HUES48 (cell line): ENCODE measurements at regions not wholly inside any gene's neighbourhood (a gene's known extent, or its start where the extent isn't known, plus 50 kb on each side); places are given as distances from the start of the nearest gene placed in this dataset.

Experiments used
- H3K27ac ChIP-seq: one replicate; pipeline ENCODE4 v1.7.0; 2013; ENCODE audit warnings: low read depth, low read length, inconsistent platforms
- H3K27me3 ChIP-seq: 2 replicates; pipeline ENCODE4 v1.6.1; 2013; ENCODE audit warnings: mild to moderate bottlenecking, low read length; ENCODE audit not compliant: control insufficient read depth, insufficient read depth
- H3K36me3 ChIP-seq: 2 replicates; pipeline ENCODE4 v1.6.1; 2013; ENCODE audit warnings: low read length; ENCODE audit not compliant: control insufficient read depth, insufficient read depth
- H3K4me1 ChIP-seq: 2 replicates; pipeline ENCODE4 v1.6.1; 2013; ENCODE audit warnings: mild to moderate bottlenecking, low read length; ENCODE audit not compliant: control insufficient read depth, insufficient read depth
- H3K4me3 ChIP-seq: 2 replicates; pipeline ENCODE4 v1.5.1; 2013; ENCODE audit warnings: mild to moderate bottlenecking, low read depth, low read length
- H3K9ac ChIP-seq: 2 replicates; pipeline ENCODE4 v1.6.1; 2013; ENCODE audit warnings: mild to moderate bottlenecking, low read depth, low read length, moderate library complexity
- H3K9me3 ChIP-seq: 2 replicates; pipeline ENCODE4 v1.6.1; 2013; ENCODE audit warnings: low read length; ENCODE audit not compliant: control insufficient read depth, insufficient read depth

GRCh38 chr16:73549984-73550631 lies 502.2 kb upstream of the ZFHX3 start:
- H3K36me3 ChIP-seq: no peaks in the 10 kb centered on the region
- no peak overlapping the region for H3K9ac ChIP-seq
- no peaks in the 10 kb centered on the region for H3K9me3 ChIP-seq
- peaks cover 36% of the 10 kb centered on the region for H3K4me1 ChIP-seq
- no peak overlapping the region for H3K4me3 ChIP-seq
- H3K27me3 ChIP-seq: no peaks in the 10 kb centered on the region
- no peak overlapping the region for H3K27ac ChIP-seq

- Histone ChIP-seq H3K9me3 (no peaks in the 10 kb centered on the region), H3K4me1 (peaks cover 55% of the 10 kb centered on the region), H3K9ac (no peak overlapping the region), H3K36me3 (no peaks in the 10 kb centered on the region), H3K27me3 (no peaks in the 10 kb centered on the region), H3K4me3 (no peak overlapping the region), H3K27ac (no peak overlapping the region)
Observed at GRCh38 chr16:73547552-73548403, 499.9 kb upstream of the ZFHX3 start.

GRCh38 chr16:73546341-73546845 lies 498.5 kb upstream of the ZFHX3 start:
- Histone ChIP-seq H3K9me3 (no peaks in the 10 kb centered on the region), H3K4me1 (peaks cover 55% of the 10 kb centered on the region), H3K9ac (no peak overlapping the region), H3K36me3 (no peaks in the 10 kb centered on the region), H3K4me3 (no peak overlapping the region), H3K27me3 (no peaks in the 10 kb centered on the region), H3K27ac (no peak overlapping the region)

GRCh38 chr16:73545755-73546154 lies 497.8 kb upstream of the ZFHX3 start:
- H3K27me3 ChIP-seq: no peaks in the 10 kb centered on the region
- H3K4me3 ChIP-seq: no peak overlapping the region
- H3K36me3 ChIP-seq: no peaks in the 10 kb centered on the region
- peaks cover 55% of the 10 kb centered on the region for H3K4me1 ChIP-seq
- no peaks in the 10 kb centered on the region for H3K9me3 ChIP-seq
- no peak overlapping the region for H3K27ac ChIP-seq
- H3K9ac ChIP-seq: no peak overlapping the region

GRCh38 chr16:73545290-73545689 lies 497.4 kb upstream of the ZFHX3 start:
- H3K27me3 ChIP-seq: no peaks in the 10 kb centered on the region
- H3K4me1 ChIP-seq: peaks cover 52% of the 10 kb centered on the region
- H3K27ac ChIP-seq: no peak overlapping the region
- H3K9me3 ChIP-seq: no peaks in the 10 kb centered on the region
- H3K9ac ChIP-seq: no peak overlapping the region
- H3K36me3 ChIP-seq: no peaks in the 10 kb centered on the region
- H3K4me3 ChIP-seq: no peak overlapping the region

- H3K9ac ChIP-seq: no peak overlapping the region
- H3K4me1 ChIP-seq: peaks cover 47% of the 10 kb centered on the region
- no peak overlapping the region for H3K4me3 ChIP-seq
- H3K27me3 ChIP-seq: no peaks in the 10 kb centered on the region
- H3K27ac ChIP-seq: no peak overlapping the region
- H3K36me3 ChIP-seq: no peaks in the 10 kb centered on the region
- no peaks in the 10 kb centered on the region for H3K9me3 ChIP-seq
Observed at GRCh38 chr16:73544826-73545225, 496.9 kb upstream of the ZFHX3 start.

- Histone ChIP-seq H3K9ac (peak overlapping the region; percentile 26; the same call in 1 of the 2 replicates), H3K9me3 (no peaks in the 10 kb centered on the region)
Observed at GRCh38 chr16:73543970-73544599, 496.2 kb upstream of the ZFHX3 start.

GRCh38 chr16:73543331-73543969 lies 495.5 kb upstream of the ZFHX3 start:
- 0 out of 2 replicates have a peak overlapping the region, but pooled peaks have one; percentile 14 for H3K4me3 ChIP-seq
- H3K9me3 ChIP-seq: no peaks in the 10 kb centered on the region
- H3K27ac ChIP-seq: no peak overlapping the region
- no peaks in the 10 kb centered on the region for H3K27me3 ChIP-seq
- no peaks in the 10 kb centered on the region for H3K36me3 ChIP-seq
- 0 out of 2 replicates have a peak overlapping the region, but pooled peaks have one; percentile 26 for H3K9ac ChIP-seq
- peaks cover 41% of the 10 kb centered on the region for H3K4me1 ChIP-seq

More at GRCh38 chr16:73543970-73544599, 496.2 kb upstream of the ZFHX3 start:
- Histone ChIP-seq H3K4me3 (peak overlapping the region; percentile 14; the same call in 1 of the 2 replicates), H3K4me1 (peaks cover 41% of the 10 kb centered on the region), H3K36me3 (no peaks in the 10 kb centered on the region), H3K27ac (no peak overlapping the region), H3K27me3 (no peaks in the 10 kb centered on the region)

- Histone ChIP-seq H3K4me1 (peaks cover 38% of the 10 kb centered on the region), H3K36me3 (no peaks in the 10 kb centered on the region), H3K9me3 (no peaks in the 10 kb centered on the region), H3K4me3 (no peak overlapping the region), H3K27me3 (no peaks in the 10 kb centered on the region), H3K9ac (no peak overlapping the region), H3K27ac (no peak overlapping the region)
Observed at GRCh38 chr16:73542885-73543284, 495.0 kb upstream of the ZFHX3 start.

- no peaks in the 10 kb centered on the region for H3K9me3 ChIP-seq
- no peaks in the 10 kb centered on the region for H3K27me3 ChIP-seq
- H3K9ac ChIP-seq: no peak overlapping the region
- no peak overlapping the region for H3K27ac ChIP-seq
- H3K36me3 ChIP-seq: no peaks in the 10 kb centered on the region
- no peaks in the 10 kb centered on the region for H3K4me1 ChIP-seq
- no peak overlapping the region for H3K4me3 ChIP-seq
Observed at GRCh38 chr16:73537921-73538320, 490.0 kb upstream of the ZFHX3 start.
